KMS-11 (cell line): ENCODE measurements at regions not wholly inside any gene's neighbourhood (a gene's known extent, or its start where the extent isn't known, plus 50 kb on each side); places are given as distances from the start of the nearest gene placed in this dataset.

ENCODE experiments used
- H2AFZ ChIP-seq: fragments of 200-600 bp; sonication (generic); 2 replicates; pipeline ENCODE4 v1.6.1; 2016; ENCODE audit warnings: antibody characterized with exemption, mixed run types, low read depth
- H3K27ac ChIP-seq: fragments of 200-600 bp; sonication (generic); 2 replicates; pipeline ENCODE4 v1.6.1; 2016; ENCODE audit warnings: mild to moderate bottlenecking, mixed run types
- H3K27me3 ChIP-seq: fragments of 200-600 bp; sonication (generic); 2 replicates; pipeline ENCODE4 v1.6.1; 2017; ENCODE audit warnings: mild to moderate bottlenecking, low read depth, mixed run types, moderate library complexity; ENCODE audit not compliant: insufficient read depth
- H3K36me3 ChIP-seq: fragments of 200-600 bp; sonication (generic); 2 replicates; pipeline ENCODE4 v1.6.1; 2017; ENCODE audit warnings: mild to moderate bottlenecking, mixed run types; ENCODE audit not compliant: insufficient read depth
- H3K4me1 ChIP-seq: fragments of 200-600 bp; sonication (generic); 2 replicates; pipeline ENCODE4 v1.6.1; 2016; ENCODE audit warnings: mild to moderate bottlenecking, low read depth, mixed run types; ENCODE audit not compliant: poor library complexity, severe bottlenecking
- H3K4me2 ChIP-seq: fragments of 200-600 bp; sonication (generic); 2 replicates; pipeline ENCODE4 v1.7.0; 2016; ENCODE audit warnings: mild to moderate bottlenecking, mixed run types
- H3K4me3 ChIP-seq: fragments of 200-600 bp; sonication (generic); IDR thresholded peaks from 2 replicates; pipeline ENCODE4 v1.6.1; 2017; ENCODE audit warnings: low read depth, low read length, mixed read lengths; ENCODE audit not compliant: insufficient read depth
- H3K79me2 ChIP-seq: fragments of 200-600 bp; sonication (generic); 2 replicates; pipeline ENCODE4 v1.6.1; 2016; ENCODE audit warnings: low read depth, mixed run types; ENCODE audit not compliant: insufficient read depth
- H3K9ac ChIP-seq: fragments of 200-600 bp; sonication (generic); 2 replicates; pipeline ENCODE4 v1.6.1; 2016; ENCODE audit warnings: mild to moderate bottlenecking, mixed run types
- H4K20me1 ChIP-seq: fragments of 200-600 bp; sonication (generic); 2 replicates; pipeline ENCODE4 v1.6.1; 2016; ENCODE audit warnings: mild to moderate bottlenecking, mixed run types; ENCODE audit not compliant: insufficient read depth
- CTCF ChIP-seq: fragments of 200-600 bp; sonication (generic); conservative IDR thresholded peaks from 2 replicates; pipeline ENCODE4 v1.6.1; 2017; ENCODE audit warnings: low read depth, mild to moderate bottlenecking, antibody characterized with exemption, low read length, moderate library complexity, mixed read lengths

GRCh38 chr14:53494587-53494986 lies 341.5 kb upstream of the DDHD1 start:
- H3K79me2 ChIP-seq = no peaks in the 10 kb centered on the region
- H3K4me3 ChIP-seq = no peak overlapping the region
- no peaks in the 10 kb centered on the region for H3K27me3 ChIP-seq
- H2AFZ ChIP-seq = no peak overlapping the region
- no peak overlapping the region for H3K4me2 ChIP-seq
- no peak overlapping the region for H3K9ac ChIP-seq
- H3K36me3 ChIP-seq = no peaks in the 10 kb centered on the region
- no peak for TF ChIP-seq CTCF
- H3K4me1 ChIP-seq = no peaks in the 10 kb centered on the region
- no peaks in the 10 kb centered on the region for H4K20me1 ChIP-seq
- H3K27ac ChIP-seq = no peak overlapping the region

GRCh38 chr14:53493860-53494259 lies 340.7 kb upstream of the DDHD1 start:
- no peak overlapping the region for H3K27ac ChIP-seq
- no peak for TF ChIP-seq CTCF
- no peak overlapping the region for H3K9ac ChIP-seq
- no peak overlapping the region for H3K4me3 ChIP-seq
- H3K4me1 ChIP-seq = no peaks in the 10 kb centered on the region
- no peaks in the 10 kb centered on the region for H4K20me1 ChIP-seq
- no peaks in the 10 kb centered on the region for H3K79me2 ChIP-seq
- no peak overlapping the region for H2AFZ ChIP-seq
- no peaks in the 10 kb centered on the region for H3K36me3 ChIP-seq
- no peaks in the 10 kb centered on the region for H3K27me3 ChIP-seq
- H3K4me2 ChIP-seq = no peak overlapping the region

DNA sequence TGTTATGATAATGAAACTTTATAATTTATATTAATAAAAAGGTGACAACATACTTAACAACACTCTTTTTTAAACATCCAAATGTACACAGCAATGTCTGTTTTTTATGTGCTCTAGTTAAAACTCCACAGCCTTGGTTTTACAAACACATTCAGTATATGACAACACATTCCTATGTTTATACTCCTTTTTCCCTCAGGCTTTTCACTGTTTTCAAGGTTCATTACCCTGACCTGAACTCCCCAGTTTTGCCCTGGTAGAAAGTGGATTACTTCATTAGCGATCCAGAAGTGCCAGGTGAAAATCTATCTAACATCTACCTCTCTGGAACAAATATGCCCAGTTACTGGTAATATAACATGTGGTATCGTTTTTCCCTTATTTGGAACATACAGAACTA lies 340.2 kb upstream of the DDHD1 start:
- Histone ChIP-seq H3K9ac (no peak overlapping the region), H2AFZ (no peak overlapping the region), H3K27me3 (no peaks in the 10 kb centered on the region), H3K36me3 (no peaks in the 10 kb centered on the region), H4K20me1 (no peaks in the 10 kb centered on the region), H3K4me2 (no peak overlapping the region), H3K79me2 (no peaks in the 10 kb centered on the region), H3K4me1 (no peaks in the 10 kb centered on the region), H3K4me3 (no peak overlapping the region), H3K27ac (no peak overlapping the region)
- TF ChIP-seq CTCF = no peak

DNA sequence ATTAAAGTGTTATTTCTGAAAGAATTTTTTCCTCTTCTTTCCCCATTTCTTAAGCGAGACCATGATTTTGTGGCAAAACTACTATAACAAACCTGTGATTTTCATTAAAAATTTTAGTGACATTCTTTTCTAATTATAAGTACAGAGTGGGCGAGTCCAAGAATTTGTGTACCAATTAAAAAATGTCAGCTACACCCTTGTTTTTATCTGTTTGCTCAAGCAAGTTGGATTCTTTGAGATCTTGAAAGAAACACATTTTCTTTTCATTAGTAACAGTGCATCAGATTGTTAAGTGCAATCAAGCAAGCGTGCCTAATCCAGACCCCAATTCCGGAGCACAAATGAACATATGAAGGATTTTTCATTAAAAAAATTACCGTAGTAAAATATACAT lies 338.8 kb upstream of the DDHD1 start:
- Histone ChIP-seq H3K79me2 (no peaks in the 10 kb centered on the region), H3K4me3 (no peak overlapping the region), H3K9ac (no peak overlapping the region), H3K4me1 (no peaks in the 10 kb centered on the region), H3K27me3 (no peaks in the 10 kb centered on the region), H3K27ac (no peak overlapping the region), H2AFZ (no peak overlapping the region), H4K20me1 (no peaks in the 10 kb centered on the region), H3K4me2 (no peak overlapping the region), H3K36me3 (no peaks in the 10 kb centered on the region)
- TF ChIP-seq CTCF = no peak
